GM12878 (cell line): ENCODE measurements at regions not wholly inside any gene's neighbourhood (a gene's known extent, or its start where the extent isn't known, plus 50 kb on each side); places are given as distances from the start of the nearest gene placed in this dataset.

Experiments
- ATAC-seq: fragments of 200-7000 bp; cut with Tn5 transposase; 3 replicates; pipeline ENCODE4 v1.9.1; 2020; ENCODE audit warnings: mild to moderate bottlenecking, moderate library complexity
- BruUV-seq: library from RNA; stranded (reverse); fragments of 400-500 nt; replicated peaks from 2 replicates; lab custom pipeline; 2021; lab: Mats Ljungman, UMichigan
- CTCF ChIA-PET: fragments of 300-600 bp; sonication (Branson Sonifier 250); formaldehyde crosslinking; extraction: SDS; loops from one replicate; lab custom pipeline; 2021; ENCODE audit warnings: inconsistent platforms; lab: Yijun Ruan, JAX
- POLR2A ChIA-PET: fragments of 350-600 bp; formaldehyde crosslinking; extraction: SDS; loops from one replicate; lab custom pipeline; 2021; ENCODE audit warnings: inconsistent platforms; lab: Charles Lee
- RAD21 ChIA-PET: fragments of 300-600 bp; sonication (Branson Sonifier 250); formaldehyde crosslinking; loops from one replicate; lab custom pipeline; 2023; ENCODE audit warnings: antibody characterized with exemption; ENCODE audit not compliant: unreplicated experiment; lab: Charles Lee
- SMC1A ChIA-PET: fragments of 300-600 bp; sonication (Branson Sonifier 250); formaldehyde crosslinking; loops from one replicate; lab custom pipeline; 2023; ENCODE audit not compliant: unreplicated experiment, uncharacterized antibody; lab: Charles Lee
- DNase-seq: peaks from one replicate; pipeline ENCODE4 v3.0.0-alpha.2; 2011; ENCODE audit warnings: low read depth, low spot score
- FAIRE-seq: peaks from 3 replicates; lab custom pipeline; 2011; peaks lifted over from hg19 to GRCh38; lab: Jason Lieb, UNC
- H2AFZ ChIP-seq: 2 replicates; pipeline ENCODE4 v1.6.0; 2011; ENCODE audit warnings: low read depth, low read length, control low read depth; ENCODE audit not compliant: control insufficient read depth
- H3K27ac ChIP-seq: 2 replicates; pipeline ENCODE4 v1.5.1; 2011; ENCODE audit warnings: control low read depth; ENCODE audit not compliant: control insufficient read depth, insufficient read depth
- H3K27me3 ChIP-seq, 2 experiments: replicated peaks in 1 of 2; 2 replicates each; pipeline versions ENCODE4 v1.6.0 to v1.6.1; 2011; ENCODE audit warnings: low read length in 1 of 2; ENCODE audit not compliant: control insufficient read depth in 2 of 2, insufficient read depth in 2 of 2
- H3K36me3 ChIP-seq, 2 experiments: 2 replicates each; pipeline ENCODE4 v1.5.1; 2011; ENCODE audit warnings: low read length in 1 of 2; ENCODE audit not compliant: control insufficient read depth in 2 of 2, insufficient read depth in 2 of 2
- H3K4me1 ChIP-seq: 2 replicates; pipeline ENCODE4 v1.6.1; 2011; ENCODE audit warnings: mild to moderate bottlenecking, low read length, moderate library complexity, mixed read lengths; ENCODE audit not compliant: control insufficient read depth, insufficient read depth
- H3K4me2 ChIP-seq: 2 replicates; pipeline ENCODE4 v1.6.0; 2011; ENCODE audit warnings: control low read depth; ENCODE audit not compliant: control insufficient read depth, insufficient read depth
- H3K4me3 ChIP-seq: fragments of 200-600 bp; sonication (generic); 2 replicates; pipeline ENCODE4 v1.5.1; 2016
- H3K79me2 ChIP-seq: 2 replicates; pipeline ENCODE4 v1.6.0; 2011; ENCODE audit warnings: low read length; ENCODE audit not compliant: control insufficient read depth, insufficient read depth
- H3K9ac ChIP-seq: 2 replicates; pipeline ENCODE4 v1.8.0; 2011; ENCODE audit warnings: low read length, control low read depth, mixed read lengths; ENCODE audit not compliant: control insufficient read depth, insufficient read depth
- H3K9me3 ChIP-seq: replicated peaks from 3 replicates; pipeline ENCODE4 v1.5.1; 2011; ENCODE audit warnings: mild to moderate bottlenecking, low read length; ENCODE audit not compliant: control insufficient read depth, insufficient read depth
- H4K20me1 ChIP-seq: 2 replicates; pipeline ENCODE4 v1.6.0; 2011; ENCODE audit not compliant: control insufficient read depth, insufficient read depth
- BCL11A ChIP-seq: IDR thresholded peaks from 2 replicates; pipeline ENCODE4 v1.6.1; 2011; ENCODE audit warnings: low read depth, low read length
- CHD2 ChIP-seq: IDR thresholded peaks from 2 replicates; pipeline ENCODE4 v1.6.1; 2011; ENCODE audit warnings: low read depth, low read length, improper control_type of control experiment, borderline replicate concordance
- MTA2 ChIP-seq: fragments of 450-650 bp; IDR thresholded peaks from 2 replicates; pipeline ENCODE4 v1.6.1; 2016; ENCODE audit warnings: low read depth, mild to moderate bottlenecking, moderate library complexity
- RELB ChIP-seq: fragments of 450-650 bp; IDR thresholded peaks from 2 replicates; pipeline ENCODE4 v1.6.1; 2017; ENCODE audit warnings: low read depth, mild to moderate bottlenecking, moderate library complexity
- SMC3 ChIP-seq: IDR thresholded peaks from 2 replicates; pipeline ENCODE4 v1.6.1; 2011; ENCODE audit warnings: low read length, improper control_type of control experiment, borderline replicate concordance
- WGBS: methylation state at CpG from one replicate; pipeline ENCODE4 v1.1.6; 2016; ENCODE audit warnings: low lambda C conversion rate; ENCODE audit not compliant: insufficient replicate concordance, insufficient coverage; ENCODE audit errors: missing lambda C conversion rate; 5-methylcytosine and 5-hydroxymethylcytosine counted together
- in situ Hi-C: fragments of 300-500 bp; cut with MboI; formaldehyde crosslinking; loops from 9 replicates; pipeline ENCODE4 v1.14.3; 2018; ENCODE audit warnings: mixed read lengths
- intact Hi-C: fragments of 100-400 bp; cut with micrococcal nuclease; formaldehyde crosslinking; loops from one replicate; pipeline ENCODE4 v1.14.2; 2022; ENCODE audit not compliant: unreplicated experiment

- TF ChIP-seq SMC3: no peak
- TF ChIP-seq BCL11A: no peak
- no peak for TF ChIP-seq RELB
- TF ChIP-seq CHD2: no peak
Measured at GRCh38 chr21:16674949-16675348, 837.9 kb upstream of the CXADR start (continued).

- 8% methylated on average over 3 of the region's 3 CpGs for WGBS
- intact Hi-C loops (no loop called here), in situ Hi-C loops (no loop called here)
- H3K79me2 ChIP-seq: no peaks in the 10 kb centered on the region
- no peaks in the 10 kb centered on the region for H3K36me3 ChIP-seq
- H3K9ac ChIP-seq: no peak overlapping the region
- H3K4me2 ChIP-seq: no peak overlapping the region
- FAIRE-seq (no peak), ATAC-seq (no peak), DNase-seq (no peak)
- no peak overlapping the region for H3K4me3 ChIP-seq
- POLR2A ChIA-PET: no interaction called here
- SMC1A ChIA-PET: no interaction called here
- no peak overlapping the region for H2AFZ ChIP-seq
- H3K27me3 ChIP-seq: no peaks in the 10 kb centered on the region
- no peak overlapping the region for H3K27ac ChIP-seq
- no peaks in the 10 kb centered on the region for H3K9me3 ChIP-seq
- RAD21 ChIA-PET: no interaction called here
- BruUV-seq: no TSS peak
- no peaks in the 10 kb centered on the region for H3K4me1 ChIP-seq
- TF ChIP-seq MTA2: no peak
- TF ChIP-seq, all 136 proteins: peak for 0
- CTCF ChIA-PET: no interaction called here
- no peaks in the 10 kb centered on the region for H4K20me1 ChIP-seq
Measured at GRCh38 chr21:16676391-16676790, 836.5 kb upstream of the CXADR start.
